ENCODE measurements at regions not wholly inside any gene's neighbourhood (a gene's known extent, or its start where the extent isn't known, plus 50 kb on each side); places are given as distances from the start of the nearest gene placed in this dataset.

DNA sequence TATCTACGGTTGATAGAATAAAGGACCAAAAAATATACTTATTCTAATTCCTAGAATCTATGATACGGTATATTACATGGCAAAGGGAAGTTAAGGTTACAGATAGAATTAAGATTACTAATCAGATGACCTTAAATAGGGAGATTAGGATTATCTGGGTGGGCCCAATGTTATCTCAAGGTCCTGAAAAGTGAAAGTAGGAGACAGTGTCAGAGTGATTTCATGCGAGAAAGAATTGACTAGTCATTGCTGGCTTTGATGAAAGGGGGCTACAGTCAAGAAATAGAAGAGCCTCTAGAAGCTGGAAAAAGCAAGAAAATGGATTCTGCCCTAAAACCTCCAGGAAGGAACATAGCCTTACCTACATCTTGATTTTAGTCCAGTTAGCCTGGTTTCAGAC, 176.9 kb upstream of the PPP1R2C start:
- TF ChIP-seq, protein P1, sequence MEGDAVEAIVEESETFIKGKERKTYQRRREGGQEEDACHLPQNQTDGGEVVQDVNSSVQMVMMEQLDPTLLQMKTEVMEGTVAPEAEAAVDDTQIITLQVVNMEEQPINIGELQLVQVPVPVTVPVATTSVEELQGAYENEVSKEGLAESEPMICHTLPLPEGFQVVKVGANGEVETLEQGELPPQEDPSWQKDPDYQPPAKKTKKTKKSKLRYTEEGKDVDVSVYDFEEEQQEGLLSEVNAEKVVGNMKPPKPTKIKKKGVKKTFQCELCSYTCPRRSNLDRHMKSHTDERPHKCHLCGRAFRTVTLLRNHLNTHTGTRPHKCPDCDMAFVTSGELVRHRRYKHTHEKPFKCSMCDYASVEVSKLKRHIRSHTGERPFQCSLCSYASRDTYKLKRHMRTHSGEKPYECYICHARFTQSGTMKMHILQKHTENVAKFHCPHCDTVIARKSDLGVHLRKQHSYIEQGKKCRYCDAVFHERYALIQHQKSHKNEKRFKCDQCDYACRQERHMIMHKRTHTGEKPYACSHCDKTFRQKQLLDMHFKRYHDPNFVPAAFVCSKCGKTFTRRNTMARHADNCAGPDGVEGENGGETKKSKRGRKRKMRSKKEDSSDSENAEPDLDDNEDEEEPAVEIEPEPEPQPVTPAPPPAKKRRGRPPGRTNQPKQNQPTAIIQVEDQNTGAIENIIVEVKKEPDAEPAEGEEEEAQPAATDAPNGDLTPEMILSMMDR (optimal IDR thresholded peaks at IDR 0.05 in 1 of 3, IDR thresholded peaks at IDR 0.05 in 1 of 3, conservative IDR thresholded peaks at IDR 0.05 in 1 of 3; ENCODE audit: extremely low read depth in 1 of 3, insufficient read depth in 2 of 3, low read length in 3 of 3): no peak
- TF ChIP-seq EZH2 (IDR thresholded peaks at IDR 0.05; ENCODE audit: low read length): no peak
